HFFc6 (cell line): ENCODE measurements at regions not wholly inside any gene's neighbourhood (a gene's known extent, or its start where the extent isn't known, plus 50 kb on each side); places are given as distances from the start of the nearest gene placed in this dataset.

Experiments used
- DNase-seq: peaks from one replicate; pipeline ENCODE4 v3.0.0-alpha.2; 2018
- H3K27ac Mint-ChIP-seq: 2 replicates; pipeline ENCODE4 v1.8.0; 2020; ENCODE audit warnings: mild to moderate bottlenecking, mixed read lengths
- H3K27me3 Mint-ChIP-seq: 2 replicates; pipeline ENCODE4 v1.8.0; 2021; ENCODE audit warnings: mild to moderate bottlenecking, moderate library complexity, mixed read lengths; ENCODE audit not compliant: insufficient read depth
- H3K36me3 Mint-ChIP-seq: 2 replicates; pipeline ENCODE4 v1.8.0; 2021; ENCODE audit warnings: low read depth, mixed read lengths
- H3K4me1 Mint-ChIP-seq: 2 replicates; pipeline ENCODE4 v1.8.0; 2020; ENCODE audit warnings: low read depth, mixed read lengths
- H3K4me3 Mint-ChIP-seq: 2 replicates; pipeline ENCODE4 v1.8.0; 2020; ENCODE audit warnings: mild to moderate bottlenecking, moderate library complexity, mixed read lengths
- H3K9me3 Mint-ChIP-seq: 2 replicates; pipeline ENCODE4 v1.8.0; 2020; ENCODE audit warnings: mild to moderate bottlenecking, mixed read lengths
- CTCF ChIP-seq: fragments of 200-600 bp; sonication (generic); IDR thresholded peaks from 2 replicates; pipeline ENCODE4 v1.5.0; 2021; ENCODE audit warnings: antibody characterized with exemption, mild to moderate bottlenecking

- no peak for TF ChIP-seq CTCF
- Mint-ChIP-seq H3K4me3 (no peak overlapping the region), H3K27me3 (no peaks in the 10 kb centered on the region), H3K27ac (no peak overlapping the region), H3K4me1 (no peaks in the 10 kb centered on the region), H3K9me3 (no peaks in the 10 kb centered on the region), H3K36me3 (no peaks in the 10 kb centered on the region)
- DNase-seq, result no peak
Observed at GRCh38 chrX:51281758-51282318, 50.8 kb upstream of the NUDT10 start.
